ENCODE measurements at regions not wholly inside any gene's neighbourhood (a gene's known extent, or its start where the extent isn't known, plus 50 kb on each side); places are given as distances from the start of the nearest gene placed in this dataset.

GRCh38 chr5:156256642-156257041 lies 70.3 kb upstream of the SGCD start:
- DNase-seq = no peak

- no peak for DNase-seq
These were observed 68.0 kb upstream of the SGCD start for GRCh38 chr5:156258934-156259333.

GRCh38 chr5:156259618-156260017 lies 67.3 kb upstream of the SGCD start:
- DNase-seq = no peak

- DNase-seq = no peak
These were observed 65.6 kb upstream of the SGCD start for GRCh38 chr5:156261275-156261939.

GRCh38 chr5:156271569-156271968 lies 55.4 kb upstream of the SGCD start:
- DNase-seq = peak in 2 of 3 donors; percentile 14 to 38

GRCh38 chr5:156272139-156272538 lies 54.8 kb upstream of the SGCD start:
- no peak for DNase-seq

- DNase-seq = no peak
These were observed 53.6 kb upstream of the SGCD start for GRCh38 chr5:156273325-156273724.

GRCh38 chr5:156274453-156274852 lies 52.5 kb upstream of the SGCD start:
- no peak for DNase-seq
